SK-N-SH (cell line): ENCODE measurements at regions not wholly inside any gene's neighbourhood (a gene's known extent, or its start where the extent isn't known, plus 50 kb on each side); places are given as distances from the start of the nearest gene placed in this dataset.

Source experiments
- CTCF ChIA-PET: fragments of 300-600, 350-600 bp; formaldehyde crosslinking; extraction: SDS; loops from one replicate; lab custom pipeline; 2021; lab: Yijun Ruan, JAX
- POLR2A ChIA-PET: fragments of 350-600 bp; sonication (Branson Sonifier 250); formaldehyde crosslinking; extraction: SDS; loops from one replicate; lab custom pipeline; 2020; ENCODE audit warnings: antibody characterized with exemption, inconsistent platforms; lab: Yijun Ruan, JAX
- DNase-seq: peaks from one replicate; pipeline ENCODE4 v3.0.0; 2012
- H2AFZ ChIP-seq: fragments of 200-600 bp; sonication (generic); 2 replicates; pipeline ENCODE4 v1.8.1; 2016; ENCODE audit warnings: antibody characterized with exemption, mild to moderate bottlenecking, low read depth
- H3F3A ChIP-seq: fragments of 200-600 bp; sonication (generic); replicated peaks from 2 replicates; pipeline ENCODE3; 2016; ENCODE audit warnings: antibody characterized with exemption, mild to moderate bottlenecking; ENCODE audit not compliant: insufficient read depth
- H3K27ac ChIP-seq, 2 experiments: fragments of 200-500 bp in 1 of 2; fragments of 200-600 bp in 1 of 2; sonication (Bioruptor generic) in 1 of 2; sonication (generic), shearing (Covaris generic) in 1 of 2; 2 replicates each; pipeline versions ENCODE4 v1.5.1 to v1.6.1; 2014 to 2016; ENCODE audit warnings: low read depth in 2 of 2, inconsistent platforms in 1 of 2, low read length in 1 of 2, mild to moderate bottlenecking in 1 of 2, mixed read lengths in 1 of 2
- H3K27me3 ChIP-seq: fragments of 200-600 bp; sonication (generic), shearing (Covaris generic); 2 replicates; pipeline ENCODE4 v1.6.1; 2016; ENCODE audit warnings: mixed run types; ENCODE audit not compliant: insufficient read depth
- H3K36me3 ChIP-seq, 2 experiments: fragments of 200-500 bp in 1 of 2; fragments of 200-600 bp in 1 of 2; sonication (Bioruptor generic) in 1 of 2; sonication (generic) in 1 of 2; replicated peaks in 1 of 2; 2 replicates each; pipeline versions ENCODE3 to v1.5.1; 2014 to 2016; ENCODE audit warnings: low read length in 1 of 2, mild to moderate bottlenecking in 1 of 2; ENCODE audit not compliant: insufficient read depth in 2 of 2, control insufficient read depth in 1 of 2
- H3K4me1 ChIP-seq, 2 experiments: fragments of 200-500 bp in 1 of 2; fragments of 200-600 bp in 1 of 2; sonication (Bioruptor generic) in 1 of 2; sonication (generic), shearing (Covaris generic) in 1 of 2; 2 replicates each; pipeline versions ENCODE4 v1.5.1 to v1.6.1; 2014 to 2016; ENCODE audit warnings: low read depth in 1 of 2, low read length in 1 of 2, mixed run types in 1 of 2; ENCODE audit not compliant: insufficient read depth in 2 of 2, control insufficient read depth in 1 of 2
- H3K4me2 ChIP-seq: fragments of 200-600 bp; sonication (generic), shearing (Covaris generic); 2 replicates; pipeline ENCODE4 v1.6.1; 2017; ENCODE audit warnings: mixed run types
- H3K4me3 ChIP-seq, 2 experiments: fragments of 200-500 bp in 1 of 2; fragments of 200-600 bp in 1 of 2; sonication (Bioruptor generic) in 1 of 2; sonication (generic), shearing (Covaris generic) in 1 of 2; 2 replicates each; pipeline versions ENCODE4 v1.5.1 to v1.8.1; 2014 to 2016; ENCODE audit warnings: low read depth in 2 of 2, inconsistent platforms in 1 of 2, low read length in 1 of 2, mild to moderate bottlenecking in 1 of 2, mixed read lengths in 1 of 2, moderate library complexity in 1 of 2
- H3K79me2 ChIP-seq: fragments of 200-600 bp; sonication (generic); 2 replicates; pipeline ENCODE4 v1.8.1; 2017; ENCODE audit warnings: mild to moderate bottlenecking; ENCODE audit not compliant: insufficient read depth
- H3K9ac ChIP-seq: fragments of 200-600 bp; sonication (generic); 2 replicates; pipeline ENCODE4 v1.6.1; 2017; ENCODE audit warnings: mixed run types
- H3K9me2 ChIP-seq: fragments of 200-600 bp; sonication (generic); 2 replicates; pipeline ENCODE4 v1.6.1; 2017; ENCODE audit warnings: mixed run types
- H3K9me3 ChIP-seq: fragments of 200-600 bp; sonication (generic); 2 replicates; pipeline ENCODE4 v1.6.1; 2017; ENCODE audit warnings: mixed run types, mild to moderate bottlenecking, moderate library complexity
- H4K20me1 ChIP-seq: fragments of 200-600 bp; sonication (generic); 2 replicates; pipeline ENCODE4 v1.6.1; 2017; ENCODE audit warnings: mild to moderate bottlenecking, mixed run types; ENCODE audit not compliant: insufficient read depth
- CHD2 ChIP-seq: fragments of 150-350 bp; IDR thresholded peaks from 2 replicates; pipeline ENCODE4 v1.6.1; 2018; ENCODE audit warnings: low read length; ENCODE audit not compliant: partially characterized antibody
- FOSL2 ChIP-seq: IDR thresholded peaks from 2 replicates; pipeline ENCODE4 v1.4.0; 2012; ENCODE audit warnings: low read depth, mild to moderate bottlenecking, moderate library complexity, borderline replicate concordance
- FOXM1 ChIP-seq: IDR thresholded peaks from 2 replicates; pipeline ENCODE4 v1.4.0; 2012; ENCODE audit warnings: low read depth, mild to moderate bottlenecking
- GATA2 ChIP-seq: sonication (generic); formaldehyde crosslinking; IDR thresholded peaks from 2 replicates; pipeline ENCODE4 v1.5.0; 2020; ENCODE audit warnings: mild to moderate bottlenecking, missing genetic modification reagents
- MAX ChIP-seq: IDR thresholded peaks from 2 replicates; pipeline ENCODE4 v1.4.0; 2012; ENCODE audit warnings: low read depth
- NFIC ChIP-seq: IDR thresholded peaks from 2 replicates; pipeline ENCODE4 v1.4.0; 2012; ENCODE audit warnings: borderline replicate concordance
- PBX3 ChIP-seq: IDR thresholded peaks from 2 replicates; pipeline ENCODE4; 2012
- RFX5 ChIP-seq: IDR thresholded peaks from 2 replicates; pipeline ENCODE4 v1.6.1; 2012; ENCODE audit warnings: mild to moderate bottlenecking, improper control_type of control experiment, low read length
- SMC3 ChIP-seq: IDR thresholded peaks from 2 replicates; pipeline ENCODE4 v1.6.1; 2012; ENCODE audit warnings: low read depth, low read length, improper control_type of control experiment
- TEAD4 ChIP-seq: IDR thresholded peaks from 2 replicates; pipeline ENCODE4 v1.4.0; 2012; ENCODE audit warnings: mild to moderate bottlenecking, borderline replicate concordance; ENCODE audit not compliant: insufficient read depth
- WGBS: methylation state at CpG from one replicate; pipeline ENCODE4 v1.1.6; 2017; ENCODE audit warnings: low lambda C conversion rate; 5-methylcytosine and 5-hydroxymethylcytosine counted together
- TF ChIP-seq, protein P1 (sequence below): IDR thresholded peaks from 2 replicates; pipeline ENCODE4 v1.6.1; 2012; ENCODE audit warnings: mild to moderate bottlenecking, low read depth, low read length, moderate library complexity
- TF ChIP-seq, protein P2 (sequence below): fragments of 200-600 bp; sonication (generic); IDR thresholded peaks from 2 replicates; pipeline ENCODE4 v1.6.1; 2017; ENCODE audit warnings: antibody characterized with exemption, mild to moderate bottlenecking, moderate library complexity
- TF ChIP-seq, protein P3 (sequence below): IDR thresholded peaks from 2 replicates; pipeline ENCODE4 v1.4.0; 2012; ENCODE audit warnings: low read depth, borderline replicate concordance

DNA sequence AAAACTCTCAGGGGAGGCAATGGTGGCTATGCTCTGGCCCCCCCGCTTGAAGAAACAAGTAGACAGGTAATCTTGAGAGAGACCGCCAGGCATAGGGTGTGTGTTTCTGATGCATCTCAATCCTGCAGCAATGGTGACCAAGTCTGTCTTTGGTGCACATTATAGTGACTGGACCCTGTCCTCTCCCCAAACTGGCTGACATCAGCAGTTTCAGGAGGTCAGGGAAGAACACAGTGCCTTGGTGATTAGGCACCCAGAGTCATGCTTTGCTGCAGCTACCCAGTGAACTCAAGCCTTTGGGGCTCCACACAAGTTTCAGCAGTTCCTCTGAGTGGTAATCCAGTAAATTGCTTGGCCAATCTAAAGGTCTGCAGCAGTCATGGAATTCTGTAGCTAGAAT lies 318.3 kb downstream of the SPIN4 start (continued):
- no peak for TF ChIP-seq MAX

DNA sequence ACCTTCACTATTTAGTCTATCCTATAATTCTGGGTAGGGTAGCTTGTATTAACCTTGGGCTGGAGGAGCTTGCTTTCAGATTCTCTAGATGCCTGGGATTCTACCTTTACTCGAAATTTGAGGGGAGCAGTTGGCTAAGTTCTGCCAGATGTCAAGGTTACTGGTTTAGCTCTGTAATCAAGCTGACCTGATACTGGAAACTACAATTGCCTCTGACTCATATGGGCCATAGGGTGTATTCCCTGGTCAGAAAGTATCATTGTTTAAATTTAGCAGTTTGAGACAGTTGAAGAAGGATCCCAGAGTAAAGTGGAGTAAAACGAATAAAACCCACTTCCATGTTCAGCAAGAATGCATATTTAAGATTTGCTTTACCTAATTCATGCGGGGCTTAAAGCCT lies 337.6 kb downstream of the SPIN4 start:
- H3K4me1 ChIP-seq, result no peaks in the 10 kb centered on the region
- no peaks in the 10 kb centered on the region for H3F3A ChIP-seq
- peaks cover 4% of the 10 kb centered on the region; the same call in 1 of the 2 replicates for H3K9me3 ChIP-seq
- no peak overlapping the region for H3K4me2 ChIP-seq
- H3K9ac ChIP-seq, result no peak overlapping the region
- H3K27ac ChIP-seq, result no peak overlapping the region
- 2% methylated on average over 3 of the region's 3 CpGs for WGBS
- no peaks in the 10 kb centered on the region for H3K36me3 ChIP-seq
- no peak overlapping the region for H3K4me3 ChIP-seq
- H2AFZ ChIP-seq, result no peak overlapping the region
- no peak for TF ChIP-seq FOXM1
- no peak for TF ChIP-seq PBX3
- TF ChIP-seq RFX5, result no peak
- TF ChIP-seq, protein P1, sequence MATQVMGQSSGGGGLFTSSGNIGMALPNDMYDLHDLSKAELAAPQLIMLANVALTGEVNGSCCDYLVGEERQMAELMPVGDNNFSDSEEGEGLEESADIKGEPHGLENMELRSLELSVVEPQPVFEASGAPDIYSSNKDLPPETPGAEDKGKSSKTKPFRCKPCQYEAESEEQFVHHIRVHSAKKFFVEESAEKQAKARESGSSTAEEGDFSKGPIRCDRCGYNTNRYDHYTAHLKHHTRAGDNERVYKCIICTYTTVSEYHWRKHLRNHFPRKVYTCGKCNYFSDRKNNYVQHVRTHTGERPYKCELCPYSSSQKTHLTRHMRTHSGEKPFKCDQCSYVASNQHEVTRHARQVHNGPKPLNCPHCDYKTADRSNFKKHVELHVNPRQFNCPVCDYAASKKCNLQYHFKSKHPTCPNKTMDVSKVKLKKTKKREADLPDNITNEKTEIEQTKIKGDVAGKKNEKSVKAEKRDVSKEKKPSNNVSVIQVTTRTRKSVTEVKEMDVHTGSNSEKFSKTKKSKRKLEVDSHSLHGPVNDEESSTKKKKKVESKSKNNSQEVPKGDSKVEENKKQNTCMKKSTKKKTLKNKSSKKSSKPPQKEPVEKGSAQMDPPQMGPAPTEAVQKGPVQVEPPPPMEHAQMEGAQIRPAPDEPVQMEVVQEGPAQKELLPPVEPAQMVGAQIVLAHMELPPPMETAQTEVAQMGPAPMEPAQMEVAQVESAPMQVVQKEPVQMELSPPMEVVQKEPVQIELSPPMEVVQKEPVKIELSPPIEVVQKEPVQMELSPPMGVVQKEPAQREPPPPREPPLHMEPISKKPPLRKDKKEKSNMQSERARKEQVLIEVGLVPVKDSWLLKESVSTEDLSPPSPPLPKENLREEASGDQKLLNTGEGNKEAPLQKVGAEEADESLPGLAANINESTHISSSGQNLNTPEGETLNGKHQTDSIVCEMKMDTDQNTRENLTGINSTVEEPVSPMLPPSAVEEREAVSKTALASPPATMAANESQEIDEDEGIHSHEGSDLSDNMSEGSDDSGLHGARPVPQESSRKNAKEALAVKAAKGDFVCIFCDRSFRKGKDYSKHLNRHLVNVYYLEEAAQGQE, result no peak
- no peak for TF ChIP-seq CHD2
- no peak for TF ChIP-seq FOSL2
- TF ChIP-seq SMC3, result no peak
- TF ChIP-seq, protein P2, sequence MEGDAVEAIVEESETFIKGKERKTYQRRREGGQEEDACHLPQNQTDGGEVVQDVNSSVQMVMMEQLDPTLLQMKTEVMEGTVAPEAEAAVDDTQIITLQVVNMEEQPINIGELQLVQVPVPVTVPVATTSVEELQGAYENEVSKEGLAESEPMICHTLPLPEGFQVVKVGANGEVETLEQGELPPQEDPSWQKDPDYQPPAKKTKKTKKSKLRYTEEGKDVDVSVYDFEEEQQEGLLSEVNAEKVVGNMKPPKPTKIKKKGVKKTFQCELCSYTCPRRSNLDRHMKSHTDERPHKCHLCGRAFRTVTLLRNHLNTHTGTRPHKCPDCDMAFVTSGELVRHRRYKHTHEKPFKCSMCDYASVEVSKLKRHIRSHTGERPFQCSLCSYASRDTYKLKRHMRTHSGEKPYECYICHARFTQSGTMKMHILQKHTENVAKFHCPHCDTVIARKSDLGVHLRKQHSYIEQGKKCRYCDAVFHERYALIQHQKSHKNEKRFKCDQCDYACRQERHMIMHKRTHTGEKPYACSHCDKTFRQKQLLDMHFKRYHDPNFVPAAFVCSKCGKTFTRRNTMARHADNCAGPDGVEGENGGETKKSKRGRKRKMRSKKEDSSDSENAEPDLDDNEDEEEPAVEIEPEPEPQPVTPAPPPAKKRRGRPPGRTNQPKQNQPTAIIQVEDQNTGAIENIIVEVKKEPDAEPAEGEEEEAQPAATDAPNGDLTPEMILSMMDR, result no peak
- TF ChIP-seq GATA2, result no peak
- TF ChIP-seq, protein P3, sequence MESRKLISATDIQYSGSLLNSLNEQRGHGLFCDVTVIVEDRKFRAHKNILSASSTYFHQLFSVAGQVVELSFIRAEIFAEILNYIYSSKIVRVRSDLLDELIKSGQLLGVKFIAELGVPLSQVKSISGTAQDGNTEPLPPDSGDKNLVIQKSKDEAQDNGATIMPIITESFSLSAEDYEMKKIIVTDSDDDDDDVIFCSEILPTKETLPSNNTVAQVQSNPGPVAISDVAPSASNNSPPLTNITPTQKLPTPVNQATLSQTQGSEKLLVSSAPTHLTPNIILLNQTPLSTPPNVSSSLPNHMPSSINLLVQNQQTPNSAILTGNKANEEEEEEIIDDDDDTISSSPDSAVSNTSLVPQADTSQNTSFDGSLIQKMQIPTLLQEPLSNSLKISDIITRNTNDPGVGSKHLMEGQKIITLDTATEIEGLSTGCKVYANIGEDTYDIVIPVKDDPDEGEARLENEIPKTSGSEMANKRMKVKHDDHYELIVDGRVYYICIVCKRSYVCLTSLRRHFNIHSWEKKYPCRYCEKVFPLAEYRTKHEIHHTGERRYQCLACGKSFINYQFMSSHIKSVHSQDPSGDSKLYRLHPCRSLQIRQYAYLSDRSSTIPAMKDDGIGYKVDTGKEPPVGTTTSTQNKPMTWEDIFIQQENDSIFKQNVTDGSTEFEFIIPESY, result no peak
- no peak for TF ChIP-seq TEAD4
- TF ChIP-seq NFIC, result no peak
- TF ChIP-seq, all 33 proteins: peak for 0
- H4K20me1 ChIP-seq, result no peaks in the 10 kb centered on the region
- H3K27me3 ChIP-seq, result no peaks in the 10 kb centered on the region
- POLR2A ChIA-PET, result no interaction called here
- no peak for DNase-seq
- no peaks in the 10 kb centered on the region for H3K79me2 ChIP-seq
- H3K9me2 ChIP-seq, result peaks cover 2% of the 10 kb centered on the region; the same call in 1 of the 2 replicates
- CTCF ChIA-PET, result no interaction called here
